Inferior parietal cortex (tissue), 1 donor: ENCODE measurements at regions not wholly inside any gene's neighbourhood (a gene's known extent, or its start where the extent isn't known, plus 50 kb on each side); places are given as distances from the start of the nearest gene placed in this dataset.

Experiments
- DNase-seq: peaks from one replicate; pipeline ENCODE4 v3.0.0-alpha.2; 2016; ENCODE audit errors: extremely low spot score

DNA sequence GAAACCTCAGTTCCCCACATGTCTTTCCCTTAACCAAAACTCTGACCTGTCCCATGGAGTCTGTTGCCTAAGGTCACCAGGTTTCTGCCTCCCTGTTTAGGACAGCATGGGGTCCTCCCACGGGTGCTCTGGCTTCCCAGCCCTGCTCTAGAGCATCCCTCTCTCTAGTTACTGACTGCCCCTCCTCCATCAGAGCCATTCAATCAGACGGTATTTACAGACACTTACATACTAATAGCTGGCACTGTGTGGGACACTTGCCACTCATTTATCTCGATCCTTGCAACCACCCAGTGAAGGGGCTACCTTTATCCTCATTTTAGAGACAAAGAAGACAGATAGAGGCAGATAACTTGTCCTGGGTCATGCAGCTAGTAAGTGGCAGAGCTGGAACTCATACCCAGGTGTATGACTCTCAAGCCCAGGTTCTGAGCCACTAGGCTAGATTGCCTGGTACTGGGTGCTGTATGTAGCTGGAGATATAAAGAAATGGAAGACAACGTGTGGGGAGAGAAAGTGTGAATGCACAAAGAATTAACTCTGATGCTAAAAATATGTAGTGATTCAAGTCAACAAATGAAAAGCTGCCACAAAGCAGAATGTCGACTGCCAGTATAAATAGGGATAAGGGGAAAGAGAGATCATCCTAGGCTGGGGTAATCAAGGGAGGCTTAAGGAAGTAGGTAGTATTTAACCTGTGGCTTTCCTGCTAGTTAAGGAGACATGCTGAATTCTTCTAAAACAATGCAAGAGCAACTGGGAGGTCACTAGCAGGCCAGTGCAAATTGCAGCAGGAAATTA, 52.5 kb upstream of the PDE8B start:
- DNase-seq, result no peak

DNA sequence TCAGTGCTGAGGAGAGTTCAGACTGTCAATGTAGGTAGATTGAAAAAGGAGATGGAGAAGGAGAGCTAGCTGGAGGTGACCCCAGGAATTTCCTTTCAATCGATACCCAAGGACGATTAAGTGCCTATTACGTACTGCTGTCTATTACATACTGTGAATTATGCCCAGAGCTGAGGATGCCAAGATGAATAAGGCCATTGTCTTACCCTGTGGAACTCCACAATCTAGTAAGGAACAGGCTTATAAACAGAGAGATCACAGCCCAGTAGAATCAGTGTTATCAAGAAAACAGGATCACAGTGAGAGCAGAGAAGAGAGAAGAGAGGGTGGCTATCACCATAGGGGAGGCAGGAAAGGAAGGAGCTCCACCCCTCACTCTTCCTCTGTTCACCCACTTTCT, 54.1 kb upstream of the PDE8B start:
- no peak for DNase-seq

DNA sequence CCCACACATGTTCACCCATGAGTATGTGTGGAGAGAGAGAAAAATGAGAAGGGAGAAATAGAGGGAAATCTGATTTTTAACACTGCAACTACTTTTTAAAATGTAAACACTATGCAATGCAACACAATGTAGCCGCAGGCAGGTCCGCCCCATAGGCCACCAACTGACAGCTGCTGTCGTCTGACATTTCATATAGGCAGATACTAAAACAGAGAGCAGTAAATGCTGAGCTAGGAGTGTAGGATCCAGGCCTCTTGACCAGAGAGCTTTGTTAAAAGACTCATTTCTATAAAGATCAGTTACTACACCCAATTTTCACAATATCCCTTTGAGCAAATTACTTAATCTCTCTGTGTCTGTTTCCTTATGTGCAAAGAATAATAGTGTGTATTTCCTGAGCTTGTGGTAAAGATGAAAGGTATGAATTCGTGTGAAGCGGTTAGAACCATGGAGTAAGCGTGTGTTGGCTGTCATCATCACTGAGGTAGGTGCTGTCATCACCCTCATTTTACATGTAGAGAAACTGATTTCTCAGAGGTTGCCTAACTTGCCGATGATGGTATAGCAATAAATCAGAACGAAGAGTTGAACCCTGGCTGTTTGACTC, 55.2 kb upstream of the PDE8B start:
- DNase-seq, result no peak

DNA sequence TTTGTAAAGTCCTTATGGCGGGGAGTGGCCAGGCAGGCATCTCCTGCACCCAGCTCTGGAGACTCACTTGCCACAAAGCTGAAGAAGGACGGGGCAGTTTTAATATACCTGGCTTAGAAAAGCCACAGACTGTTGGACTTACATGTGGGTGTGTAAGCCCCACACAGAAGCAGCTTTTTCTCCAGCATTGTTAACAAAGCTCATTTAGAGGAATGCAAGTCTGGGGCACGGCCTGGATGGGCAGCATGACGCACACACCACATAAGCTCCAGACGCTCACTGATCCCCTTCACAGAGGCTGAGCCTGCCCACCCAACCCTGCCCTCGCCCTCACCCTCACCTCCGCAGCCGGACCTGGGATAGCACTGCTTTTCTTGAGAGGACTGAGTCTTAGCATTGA, 58.0 kb upstream of the PDE8B start:
- DNase-seq, result no peak

DNA sequence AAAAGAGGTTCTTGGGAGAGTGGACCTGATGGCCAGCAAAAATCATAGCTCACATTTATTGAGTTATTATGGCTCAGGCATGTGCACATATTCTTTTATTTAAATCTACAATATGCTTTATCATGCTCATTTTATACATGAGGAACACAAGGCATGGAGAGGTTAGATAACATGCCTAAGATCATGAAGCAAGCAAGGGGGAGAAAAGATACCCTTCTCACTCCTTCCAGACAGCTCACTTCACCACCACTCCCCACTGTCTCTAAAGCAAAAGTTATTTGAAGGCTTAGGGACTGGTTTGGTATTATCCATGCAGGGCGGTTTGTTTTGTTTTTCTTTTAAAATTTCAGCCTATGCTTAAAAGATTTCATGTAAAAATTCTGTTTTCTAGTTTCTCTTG, 59.0 kb upstream of the PDE8B start:
- DNase-seq, result no peak

DNA sequence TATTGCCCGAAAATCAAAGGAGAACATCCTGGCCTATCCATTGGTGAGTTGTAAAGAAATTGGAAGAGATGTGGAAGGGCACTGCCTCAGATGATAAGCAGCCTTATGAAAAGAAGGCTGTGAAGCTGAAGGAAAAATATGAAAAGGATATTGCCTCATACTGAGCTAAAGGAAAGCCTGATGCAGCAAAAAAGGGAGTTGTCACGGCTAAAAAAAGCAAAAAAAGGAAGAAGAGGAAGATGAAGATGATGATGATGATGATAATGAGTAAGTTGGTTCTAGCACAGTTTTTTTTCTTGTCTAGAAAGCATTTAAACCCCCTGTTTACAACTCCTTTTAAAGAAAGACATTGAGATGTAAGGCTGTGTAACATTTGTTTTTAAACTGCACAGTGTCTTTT, 59.8 kb upstream of the ZBED3 start:
- DNase-seq, result no peak

DNA sequence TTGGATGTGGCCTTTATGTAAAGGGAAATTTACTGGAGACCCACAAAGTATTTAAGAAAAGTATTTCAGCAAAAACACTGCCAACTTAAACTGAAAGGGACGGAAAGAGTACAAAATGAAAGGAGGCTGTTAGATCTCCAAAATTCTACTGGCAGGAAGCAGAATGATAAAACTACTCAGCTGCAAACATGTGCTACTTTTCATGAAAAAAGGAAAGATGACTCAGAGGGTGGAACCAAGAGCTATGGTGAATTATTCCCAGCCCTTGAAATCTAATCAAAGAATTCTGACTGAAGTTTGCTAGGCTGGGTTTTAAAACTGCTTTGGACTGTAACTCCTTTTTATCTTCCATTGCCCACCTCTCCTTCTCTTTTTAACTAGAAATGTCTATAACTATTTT, 58.6 kb upstream of the ZBED3 start:
- no peak for DNase-seq

DNA sequence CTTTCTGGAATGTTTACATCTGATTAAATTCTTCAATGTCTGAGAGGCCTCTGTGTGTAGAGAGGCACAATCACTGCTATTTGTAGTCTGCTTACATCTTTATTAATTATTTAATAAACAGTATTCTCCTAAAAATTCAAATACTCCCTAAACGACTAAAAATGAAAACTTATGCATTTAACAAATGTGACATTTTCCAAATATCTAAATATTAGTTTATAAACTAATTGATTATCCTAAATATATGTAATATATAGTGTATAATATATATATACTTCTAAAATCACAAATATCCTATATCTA, 57.7 kb upstream of the ZBED3 start:
- no peak for DNase-seq

DNA sequence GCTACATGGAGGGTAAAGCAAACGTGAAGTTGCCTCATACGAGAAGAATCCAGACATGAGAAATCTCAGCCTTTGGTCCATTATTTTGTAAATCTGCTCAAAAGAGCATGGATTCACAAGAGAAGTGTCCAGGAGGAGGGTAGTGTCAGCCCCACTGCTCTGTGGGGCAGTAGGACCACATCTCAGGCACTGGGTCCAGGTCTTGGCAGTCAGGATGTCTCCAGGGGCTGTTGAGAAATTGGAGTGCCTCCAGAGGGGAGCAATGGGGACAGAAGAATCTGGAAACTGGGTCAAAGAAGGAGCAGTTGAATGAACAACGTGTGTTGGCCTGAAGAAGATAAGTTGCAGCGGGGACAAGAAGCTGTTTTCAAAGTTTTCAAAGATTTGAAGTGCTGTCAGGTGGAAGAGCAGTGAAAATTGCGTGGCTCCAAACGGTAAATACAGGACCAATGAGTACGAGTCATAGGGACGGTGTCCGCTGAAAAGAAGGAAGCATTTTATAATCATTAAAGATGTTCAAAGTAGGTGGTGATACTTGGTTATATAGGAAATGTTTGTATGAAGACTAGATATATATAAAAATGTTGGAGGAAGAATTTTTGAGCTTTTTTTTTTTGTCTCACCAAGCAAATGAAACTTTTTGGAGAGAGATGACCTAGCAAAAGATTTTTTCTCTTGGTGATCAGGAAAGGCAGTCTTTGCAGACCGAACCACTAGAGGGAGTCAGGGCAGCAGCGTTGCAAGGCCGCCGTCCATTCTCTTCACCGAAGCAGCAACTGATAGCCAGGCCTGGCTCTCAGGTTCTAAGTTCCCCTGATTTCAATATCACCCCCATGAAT, 57.1 kb upstream of the ZBED3 start:
- DNase-seq, result peak; percentile 80

DNA sequence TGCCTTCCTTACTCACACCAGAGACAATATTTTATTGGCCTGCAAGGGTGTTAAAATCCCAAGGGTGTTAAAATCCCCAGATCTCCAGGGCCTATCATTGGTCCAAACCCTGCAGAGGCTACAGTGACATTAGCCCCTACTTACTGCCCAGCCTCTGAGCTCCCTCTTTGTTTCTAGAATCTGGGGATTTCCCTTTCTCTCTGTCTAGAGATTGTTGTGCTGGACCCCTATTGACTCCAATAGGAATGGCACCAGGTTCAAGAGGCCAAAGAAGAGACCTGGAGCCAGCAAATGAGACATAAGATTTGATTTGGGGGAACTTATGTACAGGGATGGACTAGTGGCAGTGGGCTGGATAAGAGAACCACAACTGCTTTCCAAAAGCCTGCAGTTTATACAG, 53.3 kb upstream of the ZBED3 start:
- DNase-seq, result no peak

DNA sequence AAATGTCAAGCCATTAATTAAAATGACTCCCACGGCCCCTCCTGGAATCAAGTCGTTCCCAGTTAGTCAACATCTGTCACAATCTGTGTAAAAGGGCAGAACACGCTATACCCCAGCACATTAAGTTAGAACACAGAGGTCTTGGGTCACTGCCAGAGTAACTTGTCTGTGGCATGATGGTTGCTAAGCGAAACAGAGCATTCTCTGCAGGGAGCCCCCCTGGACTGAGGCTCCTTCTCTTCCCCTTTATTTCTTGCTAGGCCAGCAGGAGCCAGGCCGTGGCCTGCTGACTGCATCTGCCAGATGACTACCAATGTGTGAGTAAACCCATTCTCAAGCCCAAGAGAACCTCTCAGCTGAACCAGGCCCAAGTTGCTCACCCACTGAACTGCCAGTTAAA, 51.9 kb upstream of the ZBED3 start:
- DNase-seq, result no peak
